HepG2 (cell line): ENCODE measurements at regions not wholly inside any gene's neighbourhood (a gene's known extent, or its start where the extent isn't known, plus 50 kb on each side); places are given as distances from the start of the nearest gene placed in this dataset.

Experiments used
- ATAC-seq: fragments of 200-7000 bp; cut with Tn5 transposase; 3 replicates; pipeline ENCODE4 v1.9.1; 2020; ENCODE audit warnings: mild to moderate bottlenecking, moderate library complexity
- BruUV-seq: library from RNA; stranded (reverse); fragments of 400-500 nt; replicated peaks from 2 replicates; lab custom pipeline; 2021; lab: Mats Ljungman, UMichigan
- CTCF ChIA-PET: fragments of 300-600 bp; formaldehyde crosslinking; extraction: SDS; loops from one replicate; lab custom pipeline; 2021; ENCODE audit warnings: low total read pairs, inconsistent platforms, low intra/inter-chr PET ratio; lab: Yijun Ruan, JAX
- POLR2A ChIA-PET: fragments of 350-600 bp; sonication (Branson Sonifier 250); formaldehyde crosslinking; loops from one replicate; lab custom pipeline; 2020; ENCODE audit warnings: antibody characterized with exemption, inconsistent platforms; lab: Yijun Ruan, JAX
- DNase-seq: peaks from one replicate; pipeline ENCODE4 v3.0.0-alpha.2; 2015; ENCODE audit warnings: low spot score
- FAIRE-seq: peaks from 3 replicates; lab custom pipeline; 2011; peaks lifted over from hg19 to GRCh38; lab: Jason Lieb, UNC
- H2AFZ ChIP-seq: one replicate; pipeline ENCODE4 v1.6.1; 2011; ENCODE audit warnings: low read length, inconsistent platforms
- H3K27ac ChIP-seq: fragments of 300-600 bp; 3 replicates; pipeline ENCODE4 v1.8.0; 2011; ENCODE audit warnings: mixed run types, mild to moderate bottlenecking, mixed read lengths, low read length, inconsistent platforms; ENCODE audit not compliant: insufficient read depth; ENCODE audit errors: extremely low read length
- H3K27me3 ChIP-seq, 2 experiments: fragments of 200-600 bp in 1 of 2; 2 replicates in 1 of 2; 3 replicates in 1 of 2; pipeline versions ENCODE4 v1.6.0 to v1.8.0; 2011; ENCODE audit warnings: low read length in 2 of 2, mild to moderate bottlenecking in 2 of 2, moderate library complexity in 2 of 2, inconsistent platforms in 1 of 2; ENCODE audit not compliant: insufficient read depth in 2 of 2, control insufficient read depth in 1 of 2
- H3K36me3 ChIP-seq, 2 experiments: fragments of 200-600 bp in 1 of 2; replicated peaks in 1 of 2; 2 replicates in 1 of 2; 3 replicates in 1 of 2; pipeline versions ENCODE4 v1.5.1 to v1.8.0; 2011; ENCODE audit warnings: low read length in 2 of 2, inconsistent platforms in 1 of 2; ENCODE audit not compliant: insufficient read depth in 2 of 2, control insufficient read depth in 1 of 2
- H3K4me1 ChIP-seq: 2 replicates; pipeline ENCODE4 v1.5.1; 2012; ENCODE audit warnings: low read length, inconsistent platforms; ENCODE audit not compliant: insufficient read depth
- H3K4me2 ChIP-seq: 2 replicates; pipeline ENCODE4 v1.6.0; 2011; ENCODE audit warnings: low read depth, low read length, inconsistent platforms
- H3K4me3 ChIP-seq, 3 experiments: fragments of 200-600 bp in 1 of 3; sonication (generic), shearing (Covaris generic) in 1 of 3; replicated peaks in 1 of 3; 2 replicates each; pipeline ENCODE4 v1.5.1; 2011 to 2016; ENCODE audit warnings: low read length in 3 of 3, inconsistent platforms in 2 of 3, low read depth in 2 of 3, mild to moderate bottlenecking in 2 of 3, control low read depth in 1 of 3, mixed read lengths in 1 of 3; ENCODE audit not compliant: insufficient read depth in 1 of 3
- H3K79me2 ChIP-seq: one replicate; pipeline ENCODE4 v1.6.1; 2011; ENCODE audit warnings: low read length, inconsistent platforms; ENCODE audit not compliant: insufficient read depth
- H3K9ac ChIP-seq: 2 replicates; pipeline ENCODE4 v1.6.0; 2011; ENCODE audit warnings: mild to moderate bottlenecking, low read depth, low read length, inconsistent platforms; ENCODE audit not compliant: insufficient read depth
- H3K9me3 ChIP-seq: 2 replicates; pipeline ENCODE4 v1.5.1; 2012; ENCODE audit warnings: mild to moderate bottlenecking, low read length
- H4K20me1 ChIP-seq: 2 replicates; pipeline ENCODE4 v1.6.0; 2011; ENCODE audit warnings: inconsistent platforms, mild to moderate bottlenecking, low read length, moderate library complexity; ENCODE audit not compliant: insufficient read depth
- CENPBD1 ChIP-seq: sonication (generic); formaldehyde crosslinking; IDR thresholded peaks from 2 replicates; pipeline ENCODE4 v1.8.0; 2022; ENCODE audit warnings: missing genetic modification reagents, low read depth, mild to moderate bottlenecking, borderline replicate concordance
- GPN1 ChIP-seq: sonication (generic); formaldehyde crosslinking; IDR thresholded peaks from 2 replicates; pipeline ENCODE4 v1.5.1; 2020; ENCODE audit warnings: missing genetic modification reagents, borderline replicate concordance
- MBD4 ChIP-seq: IDR thresholded peaks from 2 replicates; pipeline ENCODE4 v1.6.1; 2012; ENCODE audit warnings: low read length, inconsistent platforms, borderline replicate concordance
- MYPOP ChIP-seq: sonication (generic); formaldehyde crosslinking; IDR thresholded peaks from 2 replicates; pipeline ENCODE4 v1.8.1; 2023; ENCODE audit warnings: mild to moderate bottlenecking, moderate library complexity, missing genetic modification reagents
- PAWR ChIP-seq: sonication (generic); formaldehyde crosslinking; IDR thresholded peaks from 2 replicates; pipeline ENCODE4 v1.4.0; 2020; ENCODE audit warnings: missing genetic modification reagents, mild to moderate bottlenecking, borderline replicate concordance
- REPIN1 ChIP-seq: sonication (generic); formaldehyde crosslinking; IDR thresholded peaks from 2 replicates; pipeline ENCODE4 v1.8.0; 2022; ENCODE audit warnings: missing genetic modification reagents, low read depth, mild to moderate bottlenecking, borderline replicate concordance
- ZNF121 ChIP-seq: sonication (generic); formaldehyde crosslinking; IDR thresholded peaks from 2 replicates; pipeline ENCODE4 v1.5.0; 2020; ENCODE audit warnings: mild to moderate bottlenecking, missing genetic modification reagents
- ZNF138 ChIP-seq: sonication (generic); formaldehyde crosslinking; IDR thresholded peaks from 2 replicates; pipeline ENCODE4 v1.5.0; 2020; ENCODE audit warnings: mild to moderate bottlenecking, low read depth, missing genetic modification reagents
- ZNF180 ChIP-seq: sonication (generic); formaldehyde crosslinking; IDR thresholded peaks from 2 replicates; pipeline ENCODE4 v1.4.0; 2020; ENCODE audit warnings: low read depth, missing genetic modification reagents, borderline replicate concordance
- WGBS: methylation state at CpG from one replicate; pipeline ENCODE4 v1.1.6; 2017; ENCODE audit warnings: low lambda C conversion rate; 5-methylcytosine and 5-hydroxymethylcytosine counted together
- in situ Hi-C: cut with HindIII; loops from 2 replicates; pipeline ENCODE4 v1.10.0; 2017; ENCODE audit warnings: low pct_unique_long_range_greater_than_20kb; ENCODE audit not compliant: extremely low pct_ligation_motif_present
- intact Hi-C: fragments of 100-400 bp; cut with micrococcal nuclease; formaldehyde crosslinking; loops from one replicate; pipeline ENCODE4 v1.10.0; 2022; ENCODE audit not compliant: unreplicated experiment
- TF ChIP-seq, protein P1 (sequence below): sonication (generic); formaldehyde crosslinking; IDR thresholded peaks from 2 replicates; pipeline ENCODE4 v1.4.0; 2020; ENCODE audit warnings: missing genetic modification reagents
- TF ChIP-seq, protein P2 (sequence below): IDR thresholded peaks from 2 replicates; pipeline ENCODE4 v1.6.1; 2016
- TF ChIP-seq, protein P3 (sequence below): sonication (generic); formaldehyde crosslinking; IDR thresholded peaks from 2 replicates; pipeline ENCODE4 v1.9.0; 2022; ENCODE audit warnings: low read depth, missing genetic modification reagents

- whole genome bisulfite sequencing, result 40% methylated on average over 12 of the region's 14 CpGs
- no TSS peak for BruUV-seq
- no peaks in the 10 kb centered on the region for H3K9me3 ChIP-seq
- no peak overlapping the region for H3K27ac ChIP-seq
- in situ Hi-C loops, result no loop called here
- no peak overlapping the region for H3K4me2 ChIP-seq
- ATAC-seq, result peak; percentile 25; the same call in 2 of the 3 replicates
- TF ChIP-seq, protein P1, sequence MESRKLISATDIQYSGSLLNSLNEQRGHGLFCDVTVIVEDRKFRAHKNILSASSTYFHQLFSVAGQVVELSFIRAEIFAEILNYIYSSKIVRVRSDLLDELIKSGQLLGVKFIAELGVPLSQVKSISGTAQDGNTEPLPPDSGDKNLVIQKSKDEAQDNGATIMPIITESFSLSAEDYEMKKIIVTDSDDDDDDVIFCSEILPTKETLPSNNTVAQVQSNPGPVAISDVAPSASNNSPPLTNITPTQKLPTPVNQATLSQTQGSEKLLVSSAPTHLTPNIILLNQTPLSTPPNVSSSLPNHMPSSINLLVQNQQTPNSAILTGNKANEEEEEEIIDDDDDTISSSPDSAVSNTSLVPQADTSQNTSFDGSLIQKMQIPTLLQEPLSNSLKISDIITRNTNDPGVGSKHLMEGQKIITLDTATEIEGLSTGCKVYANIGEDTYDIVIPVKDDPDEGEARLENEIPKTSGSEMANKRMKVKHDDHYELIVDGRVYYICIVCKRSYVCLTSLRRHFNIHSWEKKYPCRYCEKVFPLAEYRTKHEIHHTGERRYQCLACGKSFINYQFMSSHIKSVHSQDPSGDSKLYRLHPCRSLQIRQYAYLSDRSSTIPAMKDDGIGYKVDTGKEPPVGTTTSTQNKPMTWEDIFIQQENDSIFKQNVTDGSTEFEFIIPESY, result no peak
- no peak for TF ChIP-seq REPIN1 (CRISPR knock-in tag)
- TF ChIP-seq, protein P2, sequence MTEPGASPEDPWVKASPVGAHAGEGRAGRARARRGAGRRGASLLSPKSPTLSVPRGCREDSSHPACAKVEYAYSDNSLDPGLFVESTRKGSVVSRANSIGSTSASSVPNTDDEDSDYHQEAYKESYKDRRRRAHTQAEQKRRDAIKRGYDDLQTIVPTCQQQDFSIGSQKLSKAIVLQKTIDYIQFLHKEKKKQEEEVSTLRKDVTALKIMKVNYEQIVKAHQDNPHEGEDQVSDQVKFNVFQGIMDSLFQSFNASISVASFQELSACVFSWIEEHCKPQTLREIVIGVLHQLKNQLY (CRISPR knock-in tag), result no peak
- TF ChIP-seq, protein P3, sequence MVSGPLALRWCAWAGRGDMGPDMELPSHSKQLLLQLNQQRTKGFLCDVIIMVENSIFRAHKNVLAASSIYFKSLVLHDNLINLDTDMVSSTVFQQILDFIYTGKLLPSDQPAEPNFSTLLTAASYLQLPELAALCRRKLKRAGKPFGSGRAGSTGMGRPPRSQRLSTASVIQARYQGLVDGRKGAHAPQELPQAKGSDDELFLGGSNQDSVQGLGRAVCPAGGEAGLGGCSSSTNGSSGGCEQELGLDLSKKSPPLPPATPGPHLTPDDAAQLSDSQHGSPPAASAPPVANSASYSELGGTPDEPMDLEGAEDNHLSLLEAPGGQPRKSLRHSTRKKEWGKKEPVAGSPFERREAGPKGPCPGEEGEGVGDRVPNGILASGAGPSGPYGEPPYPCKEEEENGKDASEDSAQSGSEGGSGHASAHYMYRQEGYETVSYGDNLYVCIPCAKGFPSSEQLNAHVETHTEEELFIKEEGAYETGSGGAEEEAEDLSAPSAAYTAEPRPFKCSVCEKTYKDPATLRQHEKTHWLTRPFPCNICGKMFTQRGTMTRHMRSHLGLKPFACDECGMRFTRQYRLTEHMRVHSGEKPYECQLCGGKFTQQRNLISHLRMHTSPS (CRISPR knock-in tag), result no peak
- TF ChIP-seq MYPOP (CRISPR knock-in tag), result no peak
- no peak for TF ChIP-seq ZNF180
- TF ChIP-seq GPN1, result no peak
- TF ChIP-seq ZNF138 (CRISPR knock-in tag), result no peak
- TF ChIP-seq ZNF121, result no peak
- no peak for TF ChIP-seq MBD4
- no peak for TF ChIP-seq PAWR
- no peak for TF ChIP-seq CENPBD1 (CRISPR knock-in tag)
- intact Hi-C loops, result no loop called here
- H3K9ac ChIP-seq, result no peak overlapping the region
- no peak for FAIRE-seq
- POLR2A ChIA-PET, result no interaction called here
- no peaks in the 10 kb centered on the region for H3K27me3 ChIP-seq
- H3K36me3 ChIP-seq, result no peaks in the 10 kb centered on the region
- H3K4me1 ChIP-seq, result no peaks in the 10 kb centered on the region
- DNase-seq, result no peak
- H4K20me1 ChIP-seq, result no peaks in the 10 kb centered on the region
- CTCF ChIA-PET, result no interaction called here
- H3K4me3 ChIP-seq, result no peak overlapping the region
- no peak overlapping the region for H2AFZ ChIP-seq
- no peaks in the 10 kb centered on the region for H3K79me2 ChIP-seq
Observed at GRCh38 chr2:33728106-33728505, 129.0 kb upstream of the FAM98A start.
